Left ventricle myocardium inferior (tissue), 1 donor: ENCODE measurements at regions not wholly inside any gene's neighbourhood (a gene's known extent, or its start where the extent isn't known, plus 50 kb on each side); places are given as distances from the start of the nearest gene placed in this dataset.

Experiments
- DNase-seq: peaks from one replicate; pipeline ENCODE4 v3.0.0-alpha.2; 2020
- H3K27ac ChIP-seq: fragments of 200-600 bp; replicated peaks from 2 replicates; pipeline ENCODE4 v1.8.0; 2021
- H3K27me3 ChIP-seq: fragments of 200-600 bp; 2 replicates; pipeline ENCODE4 v1.8.0; 2021; ENCODE audit warnings: low read depth
- H3K36me3 ChIP-seq: fragments of 200-600 bp; 2 replicates; pipeline ENCODE4 v1.8.0; 2021
- H3K4me1 ChIP-seq: fragments of 200-600 bp; 2 replicates; pipeline ENCODE4 v1.8.0; 2021
- H3K4me3 ChIP-seq: fragments of 200-600 bp; 2 replicates; pipeline ENCODE4 v1.8.0; 2021; ENCODE audit warnings: mild to moderate bottlenecking, moderate library complexity
- H3K9me3 ChIP-seq: fragments of 200-600 bp; replicated peaks from 2 replicates; pipeline ENCODE4 v1.8.0; 2021
- CTCF ChIP-seq: fragments of 200-600 bp; IDR thresholded peaks from 2 replicates; pipeline ENCODE4 v1.8.0; 2021; ENCODE audit warnings: antibody characterized with exemption, mild to moderate bottlenecking, borderline replicate concordance
- intact Hi-C: fragments of 100-400 bp; cut with micrococcal nuclease; formaldehyde crosslinking; loops from one replicate; pipeline ENCODE4 v1.11.0; 2022
- donor health status: DM: no; HTN: yes; CAD: no; lungs with severe emphysema.

- DNase-seq, result no peak
- Histone ChIP-seq H3K27ac (no peak overlapping the region), H3K4me3 (no peak overlapping the region), H3K36me3 (no peaks in the 10 kb centered on the region), H3K9me3 (no peaks in the 10 kb centered on the region), H3K27me3 (peaks cover 7% of the 10 kb centered on the region), H3K4me1 (no peaks in the 10 kb centered on the region)
- no peak for TF ChIP-seq CTCF
- intact Hi-C loops, result no loop called here
Measured at GRCh38 chr9:107935931-107936330, 446.4 kb upstream of the KLF4 start.

- intact Hi-C loops, result no loop called here
- no peaks in the 10 kb centered on the region for H3K9me3 ChIP-seq
- H3K36me3 ChIP-seq, result no peaks in the 10 kb centered on the region
- H3K4me1 ChIP-seq, result peaks cover 4% of the 10 kb centered on the region
- H3K27me3 ChIP-seq, result peaks cover 7% of the 10 kb centered on the region
- no peak for TF ChIP-seq CTCF
- H3K4me3 ChIP-seq, result no peak overlapping the region
- no peak overlapping the region for H3K27ac ChIP-seq
- no peak for DNase-seq
Measured at GRCh38 chr9:107933516-107933915, 443.9 kb upstream of the KLF4 start.

- peaks cover 7% of the 10 kb centered on the region for H3K27me3 ChIP-seq
- no peaks in the 10 kb centered on the region for H3K36me3 ChIP-seq
- intact Hi-C loops, result no loop called here
Measured at GRCh38 chr9:107933097-107933496, 443.5 kb upstream of the KLF4 start.

GRCh38 chr9:107932601-107933000 lies 443.0 kb upstream of the KLF4 start:
- Histone ChIP-seq H3K27me3 (peaks cover 7% of the 10 kb centered on the region), H3K36me3 (no peaks in the 10 kb centered on the region), H3K4me3 (no peak overlapping the region), H3K4me1 (peaks cover 4% of the 10 kb centered on the region), H3K27ac (no peak overlapping the region), H3K9me3 (no peaks in the 10 kb centered on the region)
- intact Hi-C loops, result no loop called here
- DNase-seq, result no peak
- TF ChIP-seq CTCF, result no peak

More at GRCh38 chr9:107933097-107933496, 443.5 kb upstream of the KLF4 start:
- Histone ChIP-seq H3K9me3 (no peaks in the 10 kb centered on the region), H3K4me1 (peaks cover 4% of the 10 kb centered on the region), H3K4me3 (no peak overlapping the region), H3K27ac (no peak overlapping the region)
- no peak for DNase-seq
- TF ChIP-seq CTCF, result no peak

DNA sequence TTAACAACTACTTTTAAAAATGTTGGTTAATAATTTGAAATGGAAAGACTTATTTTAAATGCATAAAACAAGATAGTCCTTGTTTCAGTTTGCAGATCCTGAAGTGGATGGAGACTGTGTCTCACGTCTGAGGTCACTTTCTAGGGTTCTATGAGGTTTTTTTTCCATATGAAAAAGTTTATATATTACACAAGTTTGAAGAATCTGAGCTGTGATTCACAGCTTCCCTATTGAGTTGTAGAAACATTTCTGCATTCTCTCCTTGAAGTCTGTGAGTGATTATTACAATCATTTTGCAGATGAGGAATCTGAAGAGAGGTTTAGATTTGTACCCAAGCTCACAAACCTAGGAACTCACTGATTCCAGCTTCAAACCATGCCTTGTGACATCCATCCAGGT lies 442.5 kb upstream of the KLF4 start:
- peaks cover 7% of the 10 kb centered on the region for H3K27me3 ChIP-seq
- DNase-seq, result no peak
- intact Hi-C loops, result no loop called here
- no peaks in the 10 kb centered on the region for H3K9me3 ChIP-seq
- peaks cover 4% of the 10 kb centered on the region for H3K4me1 ChIP-seq
- TF ChIP-seq CTCF, result no peak
- H3K4me3 ChIP-seq, result no peak overlapping the region
- H3K27ac ChIP-seq, result no peak overlapping the region
- H3K36me3 ChIP-seq, result no peaks in the 10 kb centered on the region
